Sigmoid colon (tissue), 4 donors: ENCODE measurements at regions not wholly inside any gene's neighbourhood (a gene's known extent, or its start where the extent isn't known, plus 50 kb on each side); places are given as distances from the start of the nearest gene placed in this dataset.

Source experiments
- CTCF ChIP-seq, 4 experiments: fragments of 450-650 bp in 3 of 4; fragments of 200-600 bp in 1 of 4; IDR thresholded peaks; one replicate each; pipeline ENCODE4 v1.5.1; 2016 to 2019; ENCODE audit warnings: antibody characterized with exemption in 4 of 4, mild to moderate bottlenecking in 3 of 4, moderate library complexity in 2 of 4
- EP300 ChIP-seq, 4 donors: sonication (generic); formaldehyde crosslinking; IDR thresholded peaks; one replicate each; pipeline ENCODE4 v1.6.1; 2017; ENCODE audit warnings: antibody characterized with exemption in 4 of 4
- POLR2A ChIP-seq, 2 donors: fragments of 450-650 bp; IDR thresholded peaks; one replicate each; pipeline ENCODE4 v1.6.1; 2016; ENCODE audit warnings: antibody characterized with exemption in 2 of 2, mild to moderate bottlenecking in 2 of 2, moderate library complexity in 2 of 2
- POLR2AphosphoS5 ChIP-seq, 4 donors: sonication (generic); formaldehyde crosslinking; IDR thresholded peaks; one replicate each; pipeline ENCODE4 v1.6.1; 2017; ENCODE audit warnings: antibody characterized with exemption in 4 of 4

DNA sequence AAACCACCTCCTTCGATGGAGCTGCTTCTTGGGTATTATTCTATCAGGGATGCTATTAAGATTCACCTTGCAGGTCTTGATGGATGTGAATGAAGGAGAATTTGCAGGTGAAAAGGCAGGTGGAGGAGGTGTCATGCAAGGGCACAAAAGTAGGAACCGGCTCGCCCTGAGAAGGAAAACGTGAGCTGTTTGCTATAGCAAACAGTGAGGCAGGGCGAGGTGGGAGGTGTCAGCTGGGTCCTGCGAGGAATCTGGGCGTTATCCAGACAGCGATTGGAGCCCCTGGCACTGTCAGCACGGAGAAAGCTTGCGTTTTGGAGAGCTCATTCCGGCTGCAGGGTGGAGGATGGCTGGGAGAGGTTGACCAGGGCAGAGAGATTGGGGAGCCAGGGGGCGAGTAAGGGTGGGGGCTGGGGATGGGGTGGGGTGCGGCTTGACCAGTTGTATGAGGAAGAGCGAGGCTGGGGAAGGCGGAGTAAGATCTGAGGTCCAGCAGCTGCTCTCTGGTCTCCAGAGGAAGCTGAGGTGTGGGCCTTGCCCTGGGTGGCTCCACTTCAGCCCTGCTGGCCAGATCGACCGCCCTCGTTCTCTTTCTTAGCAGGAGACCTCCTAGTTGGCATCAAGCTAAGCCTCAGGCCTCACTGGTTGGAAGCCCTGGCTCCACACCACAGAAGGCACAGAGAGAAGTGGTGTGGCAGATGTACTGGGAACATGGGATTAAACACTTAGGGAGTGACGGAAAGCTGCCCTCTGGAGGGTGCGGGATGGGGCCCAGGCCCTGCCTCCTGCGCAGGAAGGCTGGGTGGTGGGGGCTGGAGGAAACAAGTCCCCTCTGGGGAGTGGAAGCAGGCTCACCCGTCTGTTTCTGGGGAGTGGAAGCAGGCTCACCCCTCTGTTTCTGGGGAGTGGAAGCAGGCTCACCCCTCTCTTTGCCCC, 54.7 kb upstream of the NEURL1B start:
- no peak for TF ChIP-seq POLR2A (IDR thresholded peaks at IDR 0.05)
- TF ChIP-seq CTCF (IDR thresholded peaks at IDR 0.05) = no peak
- no peak for TF ChIP-seq EP300 (IDR thresholded peaks at IDR 0.05)
- no peak for TF ChIP-seq POLR2AphosphoS5 (IDR thresholded peaks at IDR 0.05)
